Testis (tissue), 2 donors: ENCODE measurements at regions not wholly inside any gene's neighbourhood (a gene's known extent, or its start where the extent isn't known, plus 50 kb on each side); places are given as distances from the start of the nearest gene placed in this dataset.

Experiments
- DNase-seq: peaks from one replicate; pipeline ENCODE4 v3.0.0-alpha.2; 2019
- H3K27ac ChIP-seq, 2 donors: fragments of 200-600 bp; sonication (generic); one replicate each; pipeline ENCODE4 v1.5.1; 2019
- H3K27me3 ChIP-seq: fragments of 200-600 bp; sonication (generic); one replicate; pipeline ENCODE4 v1.5.1; 2019
- H3K36me3 ChIP-seq: fragments of 200-600 bp; sonication (generic); one replicate; pipeline ENCODE4 v1.5.1; 2017; ENCODE audit warnings: low read depth; ENCODE audit errors: missing control alignments
- H3K4me1 ChIP-seq: fragments of 200-600 bp; sonication (generic); one replicate; pipeline ENCODE4 v1.5.1; 2019
- H3K4me3 ChIP-seq, 2 donors: fragments of 200-600 bp; sonication (generic); one replicate each; pipeline ENCODE4 v1.5.1; 2017 to 2019
- H3K9me3 ChIP-seq: fragments of 200-600 bp; sonication (generic); one replicate; pipeline ENCODE4 v1.5.1; 2017
- CTCF ChIP-seq, 3 experiments: fragments of 450-650 bp in 2 of 3; fragments of 200-600 bp in 1 of 3; sonication (generic) in 1 of 3; IDR thresholded peaks; one replicate each; pipeline ENCODE4 v1.5.1; 2016 to 2019; ENCODE audit warnings: antibody characterized with exemption in 3 of 3, mild to moderate bottlenecking in 2 of 3, moderate library complexity in 1 of 3
- POLR2A ChIP-seq: fragments of 450-650 bp; IDR thresholded peaks from one replicate; pipeline ENCODE4 v1.6.1; 2017; ENCODE audit warnings: antibody characterized with exemption, mild to moderate bottlenecking, moderate library complexity
- WGBS, 2 donors: methylation state at CpG; one replicate each; pipeline ENCODE4 v1.1.5; 2018; 5-methylcytosine and 5-hydroxymethylcytosine counted together
- intact Hi-C: fragments of 100-400 bp; cut with DNase I; formaldehyde crosslinking; loops from one replicate; pipeline ENCODE4 v1.15.1; 2023; ENCODE audit warnings: low total_unique reads

DNA sequence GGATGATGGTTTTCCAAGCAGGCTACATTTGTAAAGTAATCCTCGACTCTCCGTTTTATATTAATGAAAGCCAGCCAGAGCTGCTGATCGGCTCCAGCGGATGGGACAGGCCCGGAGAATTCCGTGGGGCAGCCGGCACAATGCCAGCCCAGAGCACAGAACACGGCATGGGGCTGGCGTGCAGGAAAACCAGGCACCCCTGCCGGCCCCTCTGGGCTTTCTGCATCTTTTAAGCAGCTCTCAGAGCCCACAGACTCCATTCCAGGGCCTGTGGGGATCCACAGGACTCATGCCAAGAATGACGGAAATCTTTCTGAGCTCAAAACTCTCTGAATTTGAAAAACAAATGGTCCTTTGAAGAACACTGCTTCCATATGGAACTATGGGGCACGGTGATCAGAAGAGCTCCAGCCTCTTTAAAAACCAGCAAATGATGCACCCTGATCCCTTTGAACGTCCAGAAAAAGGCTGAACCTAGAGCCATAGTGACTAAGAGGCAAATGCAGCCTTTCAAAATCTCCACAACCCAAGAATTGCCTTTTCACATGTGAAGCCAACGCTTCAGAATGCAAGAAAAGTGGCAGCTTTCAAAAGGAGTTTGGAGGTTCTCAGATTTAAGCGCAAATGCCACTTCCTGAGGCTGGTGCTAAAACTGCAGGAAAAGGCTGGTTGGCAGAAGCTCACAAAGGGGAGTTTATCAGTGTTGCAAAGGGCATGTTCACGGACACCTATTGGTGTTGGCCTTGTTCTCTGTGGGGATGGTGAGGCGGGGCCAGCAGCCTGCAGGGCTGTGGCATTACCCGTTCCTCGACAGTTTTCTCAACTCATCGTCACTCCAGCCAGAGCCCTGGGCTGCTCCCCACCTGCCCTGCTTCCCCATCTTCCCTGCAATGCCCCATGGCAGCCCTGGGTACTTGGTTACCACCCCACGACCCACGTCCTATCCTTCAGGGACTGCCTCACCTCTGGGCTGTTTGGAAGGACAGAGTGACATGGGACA is 212.5 kb downstream of the CTTN start:
- H3K27ac ChIP-seq, result no peak overlapping the region
- H3K4me1 ChIP-seq, result no peaks in the 10 kb centered on the region
- no peaks in the 10 kb centered on the region for H3K9me3 ChIP-seq
- no peaks in the 10 kb centered on the region for H3K27me3 ChIP-seq
- TF ChIP-seq CTCF (IDR thresholded peaks at IDR 0.05), result no peak
- no peaks in the 10 kb centered on the region for H3K36me3 ChIP-seq
- intact Hi-C loops, result no loop called here
- 59 to 65% methylated on average over 20 to 22 of the region's 22 CpGs for WGBS, 2 donors
- DNase-seq, result no peak
- H3K4me3 ChIP-seq, result no peak overlapping the region

- H3K4me1 ChIP-seq, result no peaks in the 10 kb centered on the region
- H3K9me3 ChIP-seq, result no peaks in the 10 kb centered on the region
- TF ChIP-seq POLR2A (no peak), CTCF (IDR thresholded peaks at IDR 0.05) (no peak)
- intact Hi-C loops, result no loop called here
- no peak overlapping the region for H3K4me3 ChIP-seq
- no peak for DNase-seq
- no peak overlapping the region for H3K27ac ChIP-seq
- H3K36me3 ChIP-seq, result no peaks in the 10 kb centered on the region
- H3K27me3 ChIP-seq, result no peaks in the 10 kb centered on the region
- WGBS, 2 donors, result 58 to 76% methylated on average over 14 of the region's 14 CpGs
These were observed 213.5 kb downstream of the CTTN start for GRCh38 chr11:70611821-70612220.

GRCh38 chr11:70612459-70613141 is 214.3 kb downstream of the CTTN start:
- TF ChIP-seq POLR2A (no peak), CTCF (IDR thresholded peaks at IDR 0.05) (no peak)
- DNase-seq, result no peak
- no peaks in the 10 kb centered on the region for H3K9me3 ChIP-seq
- no peak overlapping the region for H3K4me3 ChIP-seq
- 83 to 88% methylated on average over 24 of the region's 24 CpGs for WGBS, 2 donors
- no peaks in the 10 kb centered on the region for H3K36me3 ChIP-seq
- H3K27me3 ChIP-seq, result no peaks in the 10 kb centered on the region
- intact Hi-C loops, result no loop called here
- no peak overlapping the region for H3K27ac ChIP-seq
- no peaks in the 10 kb centered on the region for H3K4me1 ChIP-seq

DNA sequence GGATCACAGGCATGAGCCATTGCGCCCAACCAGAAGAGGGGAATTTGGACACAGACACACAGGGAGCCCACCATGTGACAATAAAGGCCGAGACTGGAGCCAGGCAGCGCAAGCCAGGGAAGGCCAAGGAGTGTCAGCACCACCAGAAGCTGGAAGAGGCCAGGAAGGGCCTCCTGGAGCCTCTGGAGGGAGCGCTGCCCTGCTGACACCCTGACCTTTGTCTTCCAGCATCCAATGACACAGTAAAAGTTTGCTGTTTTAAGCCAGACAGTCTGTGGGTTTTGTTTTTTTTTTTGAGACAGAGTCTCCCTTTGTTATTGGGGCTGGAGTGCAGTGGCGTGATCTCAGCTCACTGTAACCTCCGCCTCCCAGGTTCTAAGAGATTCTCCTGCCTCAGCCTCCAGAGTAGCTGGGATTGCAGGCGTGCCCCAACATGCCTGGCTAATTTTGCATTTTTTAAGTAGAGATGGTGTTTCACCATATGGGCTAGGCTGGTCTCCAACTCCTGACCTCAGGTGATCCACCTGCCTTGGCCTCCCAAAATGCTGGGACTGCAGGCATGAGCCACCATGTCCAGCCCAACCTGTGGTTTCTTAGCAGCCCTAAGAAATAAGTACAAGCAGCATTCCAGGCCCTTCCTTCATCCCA is 215.8 kb downstream of the CTTN start:
- Histone ChIP-seq H3K36me3 (no peaks in the 10 kb centered on the region), H3K4me1 (no peaks in the 10 kb centered on the region)
- intact Hi-C loops, result no loop called here

More for the DNA sequence above, 215.8 kb downstream of the CTTN start:
- Histone ChIP-seq H3K27ac (no peak overlapping the region), H3K9me3 (no peaks in the 10 kb centered on the region), H3K4me3 (no peak overlapping the region), H3K27me3 (no peaks in the 10 kb centered on the region)
- 86 to 92% methylated on average over 7 of the region's 7 CpGs for WGBS, 2 donors
- TF ChIP-seq CTCF (IDR thresholded peaks at IDR 0.05) (no peak), POLR2A (no peak)
- DNase-seq, result no peak
